IMR-90 (cell line): ENCODE measurements at regions not wholly inside any gene's neighbourhood (a gene's known extent, or its start where the extent isn't known, plus 50 kb on each side); places are given as distances from the start of the nearest gene placed in this dataset.

Experiments used
- BHLHE40 ChIP-seq: fragments of 150-350 bp; IDR thresholded peaks from 2 replicates; pipeline ENCODE4 v1.6.1; 2016; ENCODE audit warnings: mild to moderate bottlenecking, low read depth, low read length
- CEBPB ChIP-seq: IDR thresholded peaks from 2 replicates; pipeline ENCODE4 v1.6.1; 2012; ENCODE audit warnings: low read depth, low read length, improper control_type of control experiment
- CHD1 ChIP-seq: IDR thresholded peaks from 2 replicates; pipeline ENCODE4 v1.6.1; 2012; ENCODE audit warnings: low read depth, low read length, improper control_type of control experiment
- FOS ChIP-seq: fragments of 150-350 bp; IDR thresholded peaks from 2 replicates; pipeline ENCODE4 v1.6.1; 2016; ENCODE audit warnings: low read depth, low read length
- MAFK ChIP-seq: IDR thresholded peaks from 2 replicates; pipeline ENCODE4 v1.6.1; 2012; ENCODE audit warnings: low read depth, low read length, improper control_type of control experiment
- MAZ ChIP-seq: IDR thresholded peaks from 2 replicates; pipeline ENCODE4 v1.6.1; 2012; ENCODE audit warnings: low read depth, mild to moderate bottlenecking, low read length, improper control_type of control experiment, moderate library complexity, borderline replicate concordance
- NFE2L2 ChIP-seq: fragments of 150-350 bp; IDR thresholded peaks from 2 replicates; pipeline ENCODE4 v1.6.1; 2016; ENCODE audit warnings: low read depth, mild to moderate bottlenecking, low read length
- POLR2A ChIP-seq: IDR thresholded peaks from 2 replicates; pipeline ENCODE4 v1.6.1; 2012; ENCODE audit warnings: mild to moderate bottlenecking, low read depth, low read length
- RAD21 ChIP-seq: IDR thresholded peaks from 2 replicates; pipeline ENCODE4 v1.6.1; 2012; ENCODE audit warnings: low read length, improper control_type of control experiment
- RFX5 ChIP-seq: IDR thresholded peaks from 2 replicates; pipeline ENCODE4 v1.8.0; 2012; ENCODE audit warnings: low read depth, mild to moderate bottlenecking, low read length, moderate library complexity
- SMC3 ChIP-seq: fragments of 150-350 bp; IDR thresholded peaks from 2 replicates; pipeline ENCODE4 v1.6.1; 2016; ENCODE audit warnings: low read depth, mild to moderate bottlenecking, antibody characterized with exemption, low read length, moderate library complexity
- TF ChIP-seq, protein P1 (sequence below): conservative IDR thresholded peaks from 2 replicates; pipeline ENCODE4 v1.5.1; 2012; ENCODE audit warnings: mild to moderate bottlenecking, low read depth, low read length, improper control_type of control experiment
- TF ChIP-seq, protein P2 (sequence below): fragments of 150-350 bp; IDR thresholded peaks from 2 replicates; pipeline ENCODE4 v1.6.1; 2017; ENCODE audit warnings: mild to moderate bottlenecking, antibody characterized with exemption, low read length, low read depth
- TF ChIP-seq, protein P3 (sequence below): fragments of 150-350 bp; IDR thresholded peaks from 2 replicates; pipeline ENCODE4 v1.6.1; 2016; ENCODE audit warnings: low read depth, mild to moderate bottlenecking, low read length, moderate library complexity, borderline replicate concordance

DNA sequence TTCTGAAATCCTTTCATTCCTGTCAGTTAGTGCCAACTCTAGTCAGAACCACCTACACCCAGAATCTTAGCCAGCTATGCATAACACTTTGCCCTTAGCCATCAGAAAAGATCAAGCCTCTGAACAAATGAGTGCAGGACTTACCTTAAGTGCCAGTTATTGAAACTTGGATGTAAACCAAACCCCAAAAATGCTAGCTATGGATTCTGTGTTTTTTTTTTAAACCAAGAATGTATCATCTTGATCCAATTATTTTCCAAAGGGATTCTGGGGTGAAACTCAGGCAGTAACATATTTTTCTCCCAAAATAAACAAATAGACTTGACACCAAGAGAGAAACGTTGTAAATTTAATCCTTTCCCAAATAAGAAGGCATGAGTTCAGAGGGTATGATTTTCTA, 538.6 kb upstream of the ADAMTS5 start:
- TF ChIP-seq, protein P1, sequence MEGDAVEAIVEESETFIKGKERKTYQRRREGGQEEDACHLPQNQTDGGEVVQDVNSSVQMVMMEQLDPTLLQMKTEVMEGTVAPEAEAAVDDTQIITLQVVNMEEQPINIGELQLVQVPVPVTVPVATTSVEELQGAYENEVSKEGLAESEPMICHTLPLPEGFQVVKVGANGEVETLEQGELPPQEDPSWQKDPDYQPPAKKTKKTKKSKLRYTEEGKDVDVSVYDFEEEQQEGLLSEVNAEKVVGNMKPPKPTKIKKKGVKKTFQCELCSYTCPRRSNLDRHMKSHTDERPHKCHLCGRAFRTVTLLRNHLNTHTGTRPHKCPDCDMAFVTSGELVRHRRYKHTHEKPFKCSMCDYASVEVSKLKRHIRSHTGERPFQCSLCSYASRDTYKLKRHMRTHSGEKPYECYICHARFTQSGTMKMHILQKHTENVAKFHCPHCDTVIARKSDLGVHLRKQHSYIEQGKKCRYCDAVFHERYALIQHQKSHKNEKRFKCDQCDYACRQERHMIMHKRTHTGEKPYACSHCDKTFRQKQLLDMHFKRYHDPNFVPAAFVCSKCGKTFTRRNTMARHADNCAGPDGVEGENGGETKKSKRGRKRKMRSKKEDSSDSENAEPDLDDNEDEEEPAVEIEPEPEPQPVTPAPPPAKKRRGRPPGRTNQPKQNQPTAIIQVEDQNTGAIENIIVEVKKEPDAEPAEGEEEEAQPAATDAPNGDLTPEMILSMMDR: no peak
- TF ChIP-seq BHLHE40 (no peak), NFE2L2 (no peak), POLR2A (no peak), CEBPB (no peak), MAFK (no peak), RFX5 (no peak), SMC3 (no peak), CHD1 (no peak), RAD21 (no peak), FOS (no peak), MAZ (no peak)
- TF ChIP-seq, protein P2, sequence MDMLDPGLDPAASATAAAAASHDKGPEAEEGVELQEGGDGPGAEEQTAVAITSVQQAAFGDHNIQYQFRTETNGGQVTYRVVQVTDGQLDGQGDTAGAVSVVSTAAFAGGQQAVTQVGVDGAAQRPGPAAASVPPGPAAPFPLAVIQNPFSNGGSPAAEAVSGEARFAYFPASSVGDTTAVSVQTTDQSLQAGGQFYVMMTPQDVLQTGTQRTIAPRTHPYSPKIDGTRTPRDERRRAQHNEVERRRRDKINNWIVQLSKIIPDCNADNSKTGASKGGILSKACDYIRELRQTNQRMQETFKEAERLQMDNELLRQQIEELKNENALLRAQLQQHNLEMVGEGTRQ: no peak
- TF ChIP-seq, protein P3, sequence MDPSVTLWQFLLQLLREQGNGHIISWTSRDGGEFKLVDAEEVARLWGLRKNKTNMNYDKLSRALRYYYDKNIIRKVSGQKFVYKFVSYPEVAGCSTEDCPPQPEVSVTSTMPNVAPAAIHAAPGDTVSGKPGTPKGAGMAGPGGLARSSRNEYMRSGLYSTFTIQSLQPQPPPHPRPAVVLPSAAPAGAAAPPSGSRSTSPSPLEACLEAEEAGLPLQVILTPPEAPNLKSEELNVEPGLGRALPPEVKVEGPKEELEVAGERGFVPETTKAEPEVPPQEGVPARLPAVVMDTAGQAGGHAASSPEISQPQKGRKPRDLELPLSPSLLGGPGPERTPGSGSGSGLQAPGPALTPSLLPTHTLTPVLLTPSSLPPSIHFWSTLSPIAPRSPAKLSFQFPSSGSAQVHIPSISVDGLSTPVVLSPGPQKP: no peak
